H1 (cell line): ENCODE measurements at regions not wholly inside any gene's neighbourhood (a gene's known extent, or its start where the extent isn't known, plus 50 kb on each side); places are given as distances from the start of the nearest gene placed in this dataset.

Experiments
- CHD1 ChIP-seq: IDR thresholded peaks from 2 replicates; pipeline ENCODE4 v1.6.1; 2012; ENCODE audit warnings: low read depth, low read length, improper control_type of control experiment
- CTCF ChIP-seq, 3 experiments: IDR thresholded peaks; 1 replicate in 2 of 3; 2 replicates in 1 of 3; pipeline versions ENCODE4 v1.5.1 to v1.6.1; 2011; ENCODE audit warnings: low read length in 3 of 3, mild to moderate bottlenecking in 3 of 3, inconsistent platforms in 2 of 3, low read depth in 1 of 3, moderate library complexity in 1 of 3; ENCODE audit not compliant: insufficient read depth in 1 of 3; ENCODE audit errors: control extremely low read depth in 1 of 3
- E2F6 ChIP-seq: IDR thresholded peaks from 2 replicates; pipeline ENCODE4 v1.6.1; 2012; ENCODE audit warnings: inconsistent platforms
- EZH2 ChIP-seq: fragments of 200-600 bp; sonication (generic); IDR thresholded peaks from 2 replicates; pipeline ENCODE4 v1.7.1; 2012; ENCODE audit warnings: low read depth, mild to moderate bottlenecking, moderate library complexity, low read length, inconsistent platforms; ENCODE audit not compliant: severe bottlenecking
- POLR2AphosphoS5 ChIP-seq: IDR thresholded peaks from 2 replicates; pipeline ENCODE4 v1.6.1; 2011; ENCODE audit warnings: low read depth, low read length
- RAD21 ChIP-seq, 2 experiments: IDR thresholded peaks in 1 of 2; conservative IDR thresholded peaks in 1 of 2; 2 replicates each; pipeline ENCODE4 v1.6.1; 2011; ENCODE audit warnings: low read depth in 2 of 2, low read length in 2 of 2, improper control_type of control experiment in 1 of 2, inconsistent platforms in 1 of 2, mild to moderate bottlenecking in 1 of 2, moderate library complexity in 1 of 2
- SP4 ChIP-seq: IDR thresholded peaks from 2 replicates; pipeline ENCODE4 v1.6.1; 2012; ENCODE audit warnings: low read length, inconsistent platforms
- SUZ12 ChIP-seq: fragments of 200-600 bp; sonication (generic); IDR thresholded peaks from 2 replicates; pipeline ENCODE4 v1.6.1; 2012; ENCODE audit warnings: mild to moderate bottlenecking, inconsistent platforms, low read length, moderate library complexity, mixed read lengths
- ZNF274 ChIP-seq: IDR thresholded peaks from 2 replicates; pipeline ENCODE4 v1.7.0; 2012; ENCODE audit warnings: low read length, borderline replicate concordance; ENCODE audit errors: extremely low read depth

GRCh38 chr1:37137601-37138000 is 103.3 kb upstream of the GRIK3 start:
- TF ChIP-seq CTCF (IDR thresholded peaks at IDR 0.05; ENCODE audit: control extremely low read depth in 1 of 3, insufficient read depth in 1 of 3, low read depth in 1 of 3, low read length in 3 of 3), result no peak
- TF ChIP-seq POLR2AphosphoS5, result no peak
- TF ChIP-seq SP4, result no peak
- TF ChIP-seq EZH2, result no peak
- TF ChIP-seq RAD21 (IDR thresholded peaks at IDR 0.05 in 1 of 2, conservative IDR thresholded peaks at IDR 0.05 in 1 of 2; ENCODE audit: low read depth in 2 of 2, low read length in 2 of 2), result no peak
- no peak for TF ChIP-seq E2F6
- TF ChIP-seq CHD1, result no peak
- no peak for TF ChIP-seq SUZ12
- no peak for TF ChIP-seq ZNF274
